Nephron (organoid): ENCODE measurements at regions not wholly inside any gene's neighbourhood (a gene's known extent, or its start where the extent isn't known, plus 50 kb on each side); places are given as distances from the start of the nearest gene placed in this dataset.

Source experiments
- H3K27ac Mint-ChIP-seq, 3 experiments: 2 replicates each; pipeline ENCODE4 v1.8.0; 2020; ENCODE audit warnings: mixed read lengths in 3 of 3, mild to moderate bottlenecking in 2 of 3, moderate library complexity in 1 of 3
- H3K27me3 Mint-ChIP-seq: 2 replicates; pipeline ENCODE4 v1.8.0; 2021; ENCODE audit warnings: low read depth, mild to moderate bottlenecking, moderate library complexity, mixed read lengths
- H3K36me3 Mint-ChIP-seq: 2 replicates; pipeline ENCODE4 v1.8.0; 2020; ENCODE audit warnings: low read depth, mixed read lengths
- H3K4me1 Mint-ChIP-seq: 2 replicates; pipeline ENCODE4 v1.8.0; 2020; ENCODE audit warnings: mixed read lengths
- H3K4me3 Mint-ChIP-seq, 3 experiments: 2 replicates each; pipeline ENCODE4 v1.8.0; 2020; ENCODE audit warnings: mild to moderate bottlenecking in 3 of 3, mixed read lengths in 3 of 3, moderate library complexity in 2 of 3
- H3K9me3 Mint-ChIP-seq: 2 replicates; pipeline ENCODE4 v1.8.0; 2020; ENCODE audit warnings: mixed read lengths
- TF ChIP-seq, protein P1 (sequence below), 3 experiments: fragments of 200-600 bp; sonication (generic); IDR thresholded peaks; one replicate each; pipeline ENCODE4 v1.5.0; 2021; ENCODE audit warnings: antibody characterized with exemption in 3 of 3; ENCODE audit not compliant: unreplicated experiment in 3 of 3

- TF ChIP-seq, protein P1, sequence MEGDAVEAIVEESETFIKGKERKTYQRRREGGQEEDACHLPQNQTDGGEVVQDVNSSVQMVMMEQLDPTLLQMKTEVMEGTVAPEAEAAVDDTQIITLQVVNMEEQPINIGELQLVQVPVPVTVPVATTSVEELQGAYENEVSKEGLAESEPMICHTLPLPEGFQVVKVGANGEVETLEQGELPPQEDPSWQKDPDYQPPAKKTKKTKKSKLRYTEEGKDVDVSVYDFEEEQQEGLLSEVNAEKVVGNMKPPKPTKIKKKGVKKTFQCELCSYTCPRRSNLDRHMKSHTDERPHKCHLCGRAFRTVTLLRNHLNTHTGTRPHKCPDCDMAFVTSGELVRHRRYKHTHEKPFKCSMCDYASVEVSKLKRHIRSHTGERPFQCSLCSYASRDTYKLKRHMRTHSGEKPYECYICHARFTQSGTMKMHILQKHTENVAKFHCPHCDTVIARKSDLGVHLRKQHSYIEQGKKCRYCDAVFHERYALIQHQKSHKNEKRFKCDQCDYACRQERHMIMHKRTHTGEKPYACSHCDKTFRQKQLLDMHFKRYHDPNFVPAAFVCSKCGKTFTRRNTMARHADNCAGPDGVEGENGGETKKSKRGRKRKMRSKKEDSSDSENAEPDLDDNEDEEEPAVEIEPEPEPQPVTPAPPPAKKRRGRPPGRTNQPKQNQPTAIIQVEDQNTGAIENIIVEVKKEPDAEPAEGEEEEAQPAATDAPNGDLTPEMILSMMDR (IDR thresholded peaks at IDR 0.05; ENCODE audit: unreplicated experiment in 3 of 3) = no peak
- peaks cover 39% of the 10 kb centered on the region for H3K4me1 Mint-ChIP-seq
- peaks cover 11% of the 10 kb centered on the region for H3K9me3 Mint-ChIP-seq
- peaks cover 45% of the 10 kb centered on the region for H3K27me3 Mint-ChIP-seq
- H3K4me3 Mint-ChIP-seq = no peak overlapping the region
- H3K27ac Mint-ChIP-seq = no peak overlapping the region
- peaks cover 6% of the 10 kb centered on the region for H3K36me3 Mint-ChIP-seq
Observed at GRCh38 chr17:36885771-36886377, 51.4 kb upstream of the LHX1 start.
